ENCODE measurements at regions not wholly inside any gene's neighbourhood (a gene's known extent, or its start where the extent isn't known, plus 50 kb on each side); places are given as distances from the start of the nearest gene placed in this dataset.

DNA sequence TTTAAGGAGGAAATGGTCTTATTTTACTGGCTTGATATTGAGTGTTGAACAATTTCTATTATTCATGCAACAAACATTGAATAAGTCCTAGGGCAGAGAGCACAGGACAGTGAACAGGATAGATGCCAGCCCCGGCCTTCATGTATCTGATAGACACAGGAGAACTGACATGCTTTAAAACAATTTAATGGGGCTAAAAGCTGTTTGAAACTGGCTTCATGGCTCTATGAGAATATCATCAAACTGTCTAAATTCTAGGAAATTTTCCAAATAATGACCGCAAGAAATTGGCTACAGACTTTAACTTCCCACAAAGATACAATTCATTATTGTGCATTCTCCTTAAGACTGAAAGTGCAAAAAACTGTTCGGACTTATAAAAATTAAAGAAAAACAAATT is 69.0 kb downstream of the ID4 start:
- Histone ChIP-seq H3K27me3 (ENCODE audit: insufficient read depth, low read length, poor library complexity, severe bottlenecking) (no peaks in the 10 kb centered on the region), H3K79me2 (ENCODE audit: insufficient read depth, low read length) (no peaks in the 10 kb centered on the region), H3K4me3 (ENCODE audit: low read length, poor library complexity, severe bottlenecking) (no peak overlapping the region), H3K4me2 (ENCODE audit: low read depth, low read length, poor library complexity, severe bottlenecking) (no peak overlapping the region), H4K20me1 (ENCODE audit: insufficient read depth, low read length, poor library complexity, severe bottlenecking) (no peaks in the 10 kb centered on the region), H3K4me1 (ENCODE audit: insufficient read depth, low read length, poor library complexity, severe bottlenecking) (no peaks in the 10 kb centered on the region), H2AFZ (ENCODE audit: low read length) (no peak overlapping the region), H3F3A (ENCODE audit: low read depth) (no peaks in the 10 kb centered on the region), H3K9ac (ENCODE audit: low read depth, low read length, poor library complexity, severe bottlenecking) (no peak overlapping the region), H3K9me2 (replicated peaks; ENCODE audit: low read depth, low read length) (no peaks in the 10 kb centered on the region), H3K9me3 (ENCODE audit: insufficient read depth, low read depth, low read length) (no peaks in the 10 kb centered on the region), H3K36me3 (ENCODE audit: insufficient read depth, low read length) (no peaks in the 10 kb centered on the region)
- TF ChIP-seq, protein P1, sequence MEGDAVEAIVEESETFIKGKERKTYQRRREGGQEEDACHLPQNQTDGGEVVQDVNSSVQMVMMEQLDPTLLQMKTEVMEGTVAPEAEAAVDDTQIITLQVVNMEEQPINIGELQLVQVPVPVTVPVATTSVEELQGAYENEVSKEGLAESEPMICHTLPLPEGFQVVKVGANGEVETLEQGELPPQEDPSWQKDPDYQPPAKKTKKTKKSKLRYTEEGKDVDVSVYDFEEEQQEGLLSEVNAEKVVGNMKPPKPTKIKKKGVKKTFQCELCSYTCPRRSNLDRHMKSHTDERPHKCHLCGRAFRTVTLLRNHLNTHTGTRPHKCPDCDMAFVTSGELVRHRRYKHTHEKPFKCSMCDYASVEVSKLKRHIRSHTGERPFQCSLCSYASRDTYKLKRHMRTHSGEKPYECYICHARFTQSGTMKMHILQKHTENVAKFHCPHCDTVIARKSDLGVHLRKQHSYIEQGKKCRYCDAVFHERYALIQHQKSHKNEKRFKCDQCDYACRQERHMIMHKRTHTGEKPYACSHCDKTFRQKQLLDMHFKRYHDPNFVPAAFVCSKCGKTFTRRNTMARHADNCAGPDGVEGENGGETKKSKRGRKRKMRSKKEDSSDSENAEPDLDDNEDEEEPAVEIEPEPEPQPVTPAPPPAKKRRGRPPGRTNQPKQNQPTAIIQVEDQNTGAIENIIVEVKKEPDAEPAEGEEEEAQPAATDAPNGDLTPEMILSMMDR (conservative IDR thresholded peaks at IDR 0.05; ENCODE audit: low read length): no peak
- TF ChIP-seq EZH2phosphoT487 (IDR thresholded peaks at IDR 0.05; ENCODE audit: borderline replicate concordance): no peak

DNA sequence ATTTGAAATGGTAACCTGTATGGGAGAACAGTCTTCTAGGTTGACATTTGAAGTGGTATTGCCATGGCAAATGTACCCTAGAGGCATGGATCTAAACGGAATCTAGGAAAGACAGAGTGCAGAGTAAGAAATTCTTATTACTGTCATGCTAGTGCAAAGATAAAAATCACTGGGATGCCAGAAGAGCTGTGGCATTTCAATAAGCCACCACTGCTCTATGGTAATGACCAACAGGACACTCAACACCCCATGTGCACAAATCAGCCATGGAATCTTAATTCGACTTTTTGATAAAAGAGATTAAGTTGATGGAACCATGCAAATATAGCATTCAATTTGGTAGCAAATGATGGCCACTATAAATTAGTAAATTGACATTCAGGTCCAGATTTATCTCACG is 74.1 kb downstream of the ID4 start:
- Histone ChIP-seq H3K4me3 (ENCODE audit: low read length, poor library complexity, severe bottlenecking) (no peak overlapping the region), H4K20me1 (ENCODE audit: insufficient read depth, low read length, poor library complexity, severe bottlenecking) (no peaks in the 10 kb centered on the region), H3K9me2 (replicated peaks; ENCODE audit: low read depth, low read length) (no peaks in the 10 kb centered on the region), H3K27me3 (ENCODE audit: insufficient read depth, low read length, poor library complexity, severe bottlenecking) (no peaks in the 10 kb centered on the region), H3K4me1 (ENCODE audit: insufficient read depth, low read length, poor library complexity, severe bottlenecking) (no peaks in the 10 kb centered on the region), H3K36me3 (ENCODE audit: insufficient read depth, low read length) (no peaks in the 10 kb centered on the region), H3K79me2 (ENCODE audit: insufficient read depth, low read length) (no peaks in the 10 kb centered on the region), H3K9me3 (ENCODE audit: insufficient read depth, low read depth, low read length) (no peaks in the 10 kb centered on the region), H3K9ac (ENCODE audit: low read depth, low read length, poor library complexity, severe bottlenecking) (no peak overlapping the region), H3K4me2 (ENCODE audit: low read depth, low read length, poor library complexity, severe bottlenecking) (no peak overlapping the region), H3F3A (ENCODE audit: low read depth) (no peaks in the 10 kb centered on the region), H2AFZ (ENCODE audit: low read length) (no peak overlapping the region)
- no peak for TF ChIP-seq EZH2phosphoT487 (IDR thresholded peaks at IDR 0.05; ENCODE audit: borderline replicate concordance)
- TF ChIP-seq, protein P1 (conservative IDR thresholded peaks at IDR 0.05; ENCODE audit: low read length): no peak

DNA sequence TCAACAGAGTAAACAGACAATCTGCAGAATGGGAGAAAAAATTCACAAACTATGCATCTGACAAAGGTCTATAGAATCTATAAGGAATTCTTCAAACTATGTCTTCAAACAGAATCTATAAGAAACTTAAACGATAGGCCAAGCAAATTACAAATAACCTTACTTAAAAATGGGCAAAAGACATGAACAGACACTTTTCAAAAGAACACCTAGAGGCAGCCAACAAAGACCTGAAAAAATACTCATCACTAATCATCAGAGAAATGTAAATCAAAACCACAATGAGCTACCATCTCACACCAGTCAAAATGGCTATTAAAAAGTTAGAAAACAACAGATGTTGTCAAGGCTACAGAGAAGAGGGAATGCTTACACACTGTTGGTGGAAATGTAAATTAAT is 81.3 kb downstream of the ID4 start:
- H3K9me2 ChIP-seq (replicated peaks; ENCODE audit: low read depth, low read length): no peaks in the 10 kb centered on the region
- no peaks in the 10 kb centered on the region for H4K20me1 ChIP-seq (ENCODE audit: insufficient read depth, low read length, poor library complexity, severe bottlenecking)
- H3K9me3 ChIP-seq (ENCODE audit: insufficient read depth, low read depth, low read length): no peaks in the 10 kb centered on the region
- H3K27me3 ChIP-seq (ENCODE audit: insufficient read depth, low read length, poor library complexity, severe bottlenecking): no peaks in the 10 kb centered on the region
- no peak overlapping the region for H3K4me2 ChIP-seq (ENCODE audit: low read depth, low read length, poor library complexity, severe bottlenecking)
- H3K4me3 ChIP-seq (ENCODE audit: low read length, poor library complexity, severe bottlenecking): no peak overlapping the region
- H3K9ac ChIP-seq (ENCODE audit: low read depth, low read length, poor library complexity, severe bottlenecking): no peak overlapping the region
- no peaks in the 10 kb centered on the region for H3K4me1 ChIP-seq (ENCODE audit: insufficient read depth, low read length, poor library complexity, severe bottlenecking)
- no peaks in the 10 kb centered on the region for H3F3A ChIP-seq (ENCODE audit: low read depth)
- H2AFZ ChIP-seq (ENCODE audit: low read length): no peak overlapping the region
- no peaks in the 10 kb centered on the region for H3K79me2 ChIP-seq (ENCODE audit: insufficient read depth, low read length)
- no peak for TF ChIP-seq EZH2phosphoT487 (IDR thresholded peaks at IDR 0.05; ENCODE audit: borderline replicate concordance)
- TF ChIP-seq, protein P1 (conservative IDR thresholded peaks at IDR 0.05; ENCODE audit: low read length): no peak
- no peaks in the 10 kb centered on the region for H3K36me3 ChIP-seq (ENCODE audit: insufficient read depth, low read length)
